HepG2 (cell line): ENCODE measurements at regions not wholly inside any gene's neighbourhood (a gene's known extent, or its start where the extent isn't known, plus 50 kb on each side); places are given as distances from the start of the nearest gene placed in this dataset.

Experiments
- ATAC-seq: fragments of 200-7000 bp; cut with Tn5 transposase; 3 replicates; pipeline ENCODE4 v1.9.1; 2020; ENCODE audit warnings: mild to moderate bottlenecking, moderate library complexity
- BruUV-seq: library from RNA; stranded (reverse); fragments of 400-500 nt; replicated peaks from 2 replicates; lab custom pipeline; 2021; lab: Mats Ljungman, UMichigan
- CTCF ChIA-PET: fragments of 300-600 bp; formaldehyde crosslinking; extraction: SDS; loops from one replicate; lab custom pipeline; 2021; ENCODE audit warnings: low total read pairs, inconsistent platforms, low intra/inter-chr PET ratio; lab: Yijun Ruan, JAX
- POLR2A ChIA-PET: fragments of 350-600 bp; sonication (Branson Sonifier 250); formaldehyde crosslinking; loops from one replicate; lab custom pipeline; 2020; ENCODE audit warnings: antibody characterized with exemption, inconsistent platforms; lab: Yijun Ruan, JAX
- DNase-seq: peaks from one replicate; pipeline ENCODE4 v3.0.0-alpha.2; 2015; ENCODE audit warnings: low spot score
- FAIRE-seq: peaks from 3 replicates; lab custom pipeline; 2011; peaks lifted over from hg19 to GRCh38; lab: Jason Lieb, UNC
- H2AFZ ChIP-seq: one replicate; pipeline ENCODE4 v1.6.1; 2011; ENCODE audit warnings: low read length, inconsistent platforms
- H3K27ac ChIP-seq: fragments of 300-600 bp; 3 replicates; pipeline ENCODE4 v1.8.0; 2011; ENCODE audit warnings: mixed run types, mild to moderate bottlenecking, mixed read lengths, low read length, inconsistent platforms; ENCODE audit not compliant: insufficient read depth; ENCODE audit errors: extremely low read length
- H3K27me3 ChIP-seq, 2 experiments: fragments of 200-600 bp in 1 of 2; 2 replicates in 1 of 2; 3 replicates in 1 of 2; pipeline versions ENCODE4 v1.6.0 to v1.8.0; 2011; ENCODE audit warnings: low read length in 2 of 2, mild to moderate bottlenecking in 2 of 2, moderate library complexity in 2 of 2, inconsistent platforms in 1 of 2; ENCODE audit not compliant: insufficient read depth in 2 of 2, control insufficient read depth in 1 of 2
- H3K36me3 ChIP-seq, 2 experiments: fragments of 200-600 bp in 1 of 2; replicated peaks in 1 of 2; 2 replicates in 1 of 2; 3 replicates in 1 of 2; pipeline versions ENCODE4 v1.5.1 to v1.8.0; 2011; ENCODE audit warnings: low read length in 2 of 2, inconsistent platforms in 1 of 2; ENCODE audit not compliant: insufficient read depth in 2 of 2, control insufficient read depth in 1 of 2
- H3K4me1 ChIP-seq: 2 replicates; pipeline ENCODE4 v1.5.1; 2012; ENCODE audit warnings: low read length, inconsistent platforms; ENCODE audit not compliant: insufficient read depth
- H3K4me2 ChIP-seq: 2 replicates; pipeline ENCODE4 v1.6.0; 2011; ENCODE audit warnings: low read depth, low read length, inconsistent platforms
- H3K4me3 ChIP-seq, 3 experiments: fragments of 200-600 bp in 1 of 3; sonication (generic), shearing (Covaris generic) in 1 of 3; replicated peaks in 1 of 3; 2 replicates each; pipeline ENCODE4 v1.5.1; 2011 to 2016; ENCODE audit warnings: low read length in 3 of 3, inconsistent platforms in 2 of 3, low read depth in 2 of 3, mild to moderate bottlenecking in 2 of 3, control low read depth in 1 of 3, mixed read lengths in 1 of 3; ENCODE audit not compliant: insufficient read depth in 1 of 3
- H3K79me2 ChIP-seq: one replicate; pipeline ENCODE4 v1.6.1; 2011; ENCODE audit warnings: low read length, inconsistent platforms; ENCODE audit not compliant: insufficient read depth
- H3K9ac ChIP-seq: 2 replicates; pipeline ENCODE4 v1.6.0; 2011; ENCODE audit warnings: mild to moderate bottlenecking, low read depth, low read length, inconsistent platforms; ENCODE audit not compliant: insufficient read depth
- H3K9me3 ChIP-seq: 2 replicates; pipeline ENCODE4 v1.5.1; 2012; ENCODE audit warnings: mild to moderate bottlenecking, low read length
- H4K20me1 ChIP-seq: 2 replicates; pipeline ENCODE4 v1.6.0; 2011; ENCODE audit warnings: inconsistent platforms, mild to moderate bottlenecking, low read length, moderate library complexity; ENCODE audit not compliant: insufficient read depth
- CC2D1A ChIP-seq: sonication (generic); formaldehyde crosslinking; IDR thresholded peaks from 2 replicates; pipeline ENCODE4 v1.8.1; 2023; ENCODE audit warnings: mild to moderate bottlenecking, missing genetic modification reagents
- DMAP1 ChIP-seq: IDR thresholded peaks from 2 replicates; pipeline ENCODE4 v1.6.1; 2016
- IKZF1 ChIP-seq: fragments of 450-650 bp; IDR thresholded peaks from 2 replicates; pipeline ENCODE4 v1.7.1; 2016
- MAFF ChIP-seq: IDR thresholded peaks from 2 replicates; pipeline ENCODE4 v1.6.1; 2011; ENCODE audit warnings: low read depth, low read length, improper control_type of control experiment
- MED13 ChIP-seq: sonication (generic); formaldehyde crosslinking; IDR thresholded peaks from 2 replicates; pipeline ENCODE4 v1.5.0; 2020; ENCODE audit warnings: missing genetic modification reagents
- RBFOX2 ChIP-seq: fragments of 200-400 bp; formaldehyde crosslinking; IDR thresholded peaks from 2 replicates; pipeline ENCODE4 v1.6.1; 2017; ENCODE audit warnings: low read depth, mild to moderate bottlenecking, low read length
- SNRNP70 ChIP-seq: fragments of 200-400 bp; formaldehyde crosslinking; IDR thresholded peaks from 2 replicates; pipeline ENCODE4 v1.6.1; 2017; ENCODE audit warnings: mild to moderate bottlenecking, low read depth, low read length, moderate library complexity
- ZFP37 ChIP-seq: sonication (generic); formaldehyde crosslinking; IDR thresholded peaks from 2 replicates; pipeline ENCODE4 v1.4.0; 2020; ENCODE audit warnings: missing genetic modification reagents, borderline replicate concordance
- ZNF205 ChIP-seq: IDR thresholded peaks from 2 replicates; pipeline ENCODE4 v1.6.1; 2018; ENCODE audit warnings: missing biosample characterization, missing genetic modification reagents
- WGBS: methylation state at CpG from one replicate; pipeline ENCODE4 v1.1.6; 2017; ENCODE audit warnings: low lambda C conversion rate; 5-methylcytosine and 5-hydroxymethylcytosine counted together
- in situ Hi-C: cut with HindIII; loops from 2 replicates; pipeline ENCODE4 v1.10.0; 2017; ENCODE audit warnings: low pct_unique_long_range_greater_than_20kb; ENCODE audit not compliant: extremely low pct_ligation_motif_present
- intact Hi-C: fragments of 100-400 bp; cut with micrococcal nuclease; formaldehyde crosslinking; loops from one replicate; pipeline ENCODE4 v1.10.0; 2022; ENCODE audit not compliant: unreplicated experiment
- TF ChIP-seq, protein P1 (sequence below): sonication (generic); formaldehyde crosslinking; IDR thresholded peaks from 2 replicates; pipeline ENCODE4 v1.4.0; 2020; ENCODE audit warnings: missing genetic modification reagents

DNA sequence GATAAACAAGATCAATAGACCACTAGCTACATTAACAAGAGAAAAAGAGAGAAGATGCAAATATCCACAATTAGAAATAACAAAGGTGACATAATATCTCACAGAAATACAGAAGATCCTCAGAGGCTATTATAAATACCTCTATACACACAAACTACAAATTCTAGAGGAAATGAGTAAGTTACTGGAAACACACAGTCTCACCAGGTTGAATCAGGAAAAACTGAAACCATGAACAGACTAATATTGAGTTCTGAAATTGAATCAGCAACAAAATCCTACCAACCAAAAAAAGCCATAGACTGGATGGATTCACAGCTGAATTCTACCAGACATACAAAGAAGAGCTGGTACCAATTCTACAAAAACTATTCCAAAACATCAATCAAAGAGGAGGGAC, 211.8 kb upstream of the CPEB2 start (continued):
- TF ChIP-seq ZNF205 (CRISPR knock-in tag): no peak

DNA sequence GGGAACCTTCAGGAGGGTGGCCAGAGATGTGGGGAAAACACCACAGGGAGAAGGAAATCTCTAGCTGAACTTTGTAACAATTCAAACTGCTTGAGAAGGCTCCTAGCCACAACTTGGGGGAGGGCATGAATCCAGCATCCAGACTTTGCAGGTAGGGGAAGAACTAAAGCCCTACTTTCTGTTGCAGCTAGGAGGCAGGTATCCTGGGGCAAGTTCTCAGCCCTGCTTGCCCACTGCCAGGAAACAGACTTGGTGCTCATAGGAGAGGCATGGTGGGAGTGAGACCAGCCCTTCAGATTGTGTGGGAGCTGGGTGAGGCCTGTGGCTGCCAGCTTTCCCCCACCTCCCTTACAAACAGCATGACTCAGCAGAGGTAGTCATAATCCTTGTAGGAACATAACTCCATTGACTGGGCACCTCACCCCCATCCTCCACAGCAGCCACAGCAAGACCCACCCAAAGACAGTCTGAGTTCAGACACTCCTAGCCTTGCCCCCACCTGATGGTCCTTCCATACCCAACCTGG, 209.5 kb upstream of the CPEB2 start:
- Histone ChIP-seq H2AFZ (no peak overlapping the region), H3K79me2 (no peaks in the 10 kb centered on the region), H3K9ac (no peak overlapping the region), H3K4me2 (no peak overlapping the region), H3K4me3 (no peak overlapping the region), H3K36me3 (no peaks in the 10 kb centered on the region), H3K27me3 (no peaks in the 10 kb centered on the region), H3K9me3 (peaks cover 77% of the 10 kb centered on the region), H4K20me1 (no peaks in the 10 kb centered on the region), H3K27ac (no peak overlapping the region), H3K4me1 (no peaks in the 10 kb centered on the region)
- no TSS peak for BruUV-seq
- intact Hi-C loops: no loop called here
- in situ Hi-C loops: no loop called here
- FAIRE-seq (no peak), ATAC-seq (no peak), DNase-seq (no peak)
- CTCF ChIA-PET: no interaction called here
- POLR2A ChIA-PET: no interaction called here
- TF ChIP-seq SNRNP70 (no peak), MED13 (CRISPR knock-in tag) (no peak), DMAP1 (CRISPR knock-in tag) (no peak)

DNA sequence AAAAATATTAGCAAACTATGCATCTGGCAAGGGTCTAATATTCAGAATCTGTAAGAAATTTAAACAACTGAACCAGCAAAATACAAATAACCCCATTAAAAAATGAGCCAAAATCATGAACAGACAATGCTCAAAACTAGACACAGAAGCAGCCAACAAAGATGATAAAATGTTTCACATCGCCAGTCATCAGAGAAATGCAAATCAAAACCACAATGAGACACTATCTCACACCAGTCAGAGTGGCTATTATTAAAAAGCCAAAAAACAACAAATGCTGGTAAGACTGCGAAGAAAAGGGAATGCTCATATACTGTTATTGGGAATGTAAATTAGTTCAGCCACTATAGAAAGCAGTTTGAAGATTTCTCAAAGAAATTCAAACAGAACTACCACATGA, 201.3 kb upstream of the CPEB2 start:
- H3K9me3 ChIP-seq: peaks cover 54% of the 10 kb centered on the region
- no TSS peak for BruUV-seq
- H3K36me3 ChIP-seq: no peaks in the 10 kb centered on the region
- POLR2A ChIA-PET: no interaction called here
- in situ Hi-C loops: no loop called here
- no peak overlapping the region for H3K27ac ChIP-seq
- H3K4me3 ChIP-seq: no peak overlapping the region
- H3K27me3 ChIP-seq: no peaks in the 10 kb centered on the region
- no peak overlapping the region for H2AFZ ChIP-seq
- H3K4me2 ChIP-seq: no peak overlapping the region
- H3K4me1 ChIP-seq: no peaks in the 10 kb centered on the region
- DNase-seq (no peak), ATAC-seq (no peak), FAIRE-seq (no peak)
- no peak overlapping the region for H3K9ac ChIP-seq
- no peaks in the 10 kb centered on the region for H3K79me2 ChIP-seq
- no peaks in the 10 kb centered on the region for H4K20me1 ChIP-seq
- intact Hi-C loops: no loop called here
- CTCF ChIA-PET: no interaction called here
- TF ChIP-seq CC2D1A (CRISPR knock-in tag) (no peak), MAFF (no peak), ZFP37 (CRISPR knock-in tag) (no peak), RBFOX2 (no peak), IKZF1 (no peak)
- TF ChIP-seq, protein P1, sequence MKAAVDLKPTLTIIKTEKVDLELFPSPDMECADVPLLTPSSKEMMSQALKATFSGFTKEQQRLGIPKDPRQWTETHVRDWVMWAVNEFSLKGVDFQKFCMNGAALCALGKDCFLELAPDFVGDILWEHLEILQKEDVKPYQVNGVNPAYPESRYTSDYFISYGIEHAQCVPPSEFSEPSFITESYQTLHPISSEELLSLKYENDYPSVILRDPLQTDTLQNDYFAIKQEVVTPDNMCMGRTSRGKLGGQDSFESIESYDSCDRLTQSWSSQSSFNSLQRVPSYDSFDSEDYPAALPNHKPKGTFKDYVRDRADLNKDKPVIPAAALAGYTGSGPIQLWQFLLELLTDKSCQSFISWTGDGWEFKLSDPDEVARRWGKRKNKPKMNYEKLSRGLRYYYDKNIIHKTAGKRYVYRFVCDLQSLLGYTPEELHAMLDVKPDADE (CRISPR knock-in tag): no peak
- 2% methylated on average over 2 of the region's 2 CpGs for WGBS
